Upper lobe of right lung (tissue), 1 donor: ENCODE measurements at regions not wholly inside any gene's neighbourhood (a gene's known extent, or its start where the extent isn't known, plus 50 kb on each side); places are given as distances from the start of the nearest gene placed in this dataset.

Source experiments
- ATAC-seq: fragments of 200-7000 bp; cut with Tn5 transposase; one replicate; pipeline ENCODE4 v1.9.1; 2020; ENCODE audit warnings: mild to moderate bottlenecking, moderate library complexity
- DNase-seq: peaks from one replicate; pipeline ENCODE4 v3.0.0-alpha.2; 2020
- H3K27ac ChIP-seq: fragments of 200-600 bp; one replicate; pipeline ENCODE4 v1.8.0; 2022
- H3K27me3 ChIP-seq: fragments of 200-600 bp; one replicate; pipeline ENCODE4 v1.8.0; 2022; ENCODE audit warnings: mild to moderate bottlenecking
- H3K36me3 ChIP-seq: fragments of 200-600 bp; one replicate; pipeline ENCODE4 v1.8.0; 2022
- H3K4me1 ChIP-seq: fragments of 200-600 bp; one replicate; pipeline ENCODE4 v1.8.0; 2022
- H3K4me3 ChIP-seq: fragments of 200-600 bp; one replicate; pipeline ENCODE4 v1.8.0; 2022; ENCODE audit warnings: mild to moderate bottlenecking
- H3K9me3 ChIP-seq: fragments of 200-600 bp; one replicate; pipeline ENCODE4 v1.8.0; 2022
- CTCF ChIP-seq: fragments of 200-600 bp; IDR thresholded peaks from one replicate; pipeline ENCODE4 v1.8.0; 2022; ENCODE audit warnings: antibody characterized with exemption
- intact Hi-C: fragments of 100-400 bp; cut with DNase I; formaldehyde crosslinking; loops from one replicate; pipeline ENCODE4 v1.11.0; 2022
- donor health status: DM: no; HTN: yes; CAD: no; lungs with severe emphysema.

GRCh38 chr16:86299882-86300610, 210.3 kb upstream of the FOXF1 start:
- Histone ChIP-seq H3K27ac (no peak overlapping the region), H3K4me3 (no peak overlapping the region), H3K36me3 (no peaks in the 10 kb centered on the region), H3K9me3 (no peaks in the 10 kb centered on the region), H3K27me3 (peaks cover 20% of the 10 kb centered on the region), H3K4me1 (peaks cover 14% of the 10 kb centered on the region)
- DNase-seq (no peak), ATAC-seq (no peak)
- TF ChIP-seq CTCF, result no peak
- intact Hi-C loops, result no loop called here

- peaks cover 20% of the 10 kb centered on the region for H3K27me3 ChIP-seq
- ATAC-seq, result peak; percentile 32
- no peak for TF ChIP-seq CTCF
- H3K36me3 ChIP-seq, result no peaks in the 10 kb centered on the region
- peak overlapping the region; percentile 49 for H3K27ac ChIP-seq
- H3K9me3 ChIP-seq, result no peaks in the 10 kb centered on the region
- no peak for DNase-seq
- H3K4me3 ChIP-seq, result peak overlapping the region; percentile 3
- H3K4me1 ChIP-seq, result peaks cover 14% of the 10 kb centered on the region
- intact Hi-C loops, result no loop called here
These were observed 209.4 kb upstream of the FOXF1 start for GRCh38 chr16:86300746-86301481.

- no peak overlapping the region for H3K4me3 ChIP-seq
- DNase-seq (no peak), ATAC-seq (no peak)
- H3K4me1 ChIP-seq, result peaks cover 14% of the 10 kb centered on the region
- no peaks in the 10 kb centered on the region for H3K9me3 ChIP-seq
- H3K27me3 ChIP-seq, result peaks cover 20% of the 10 kb centered on the region
- H3K27ac ChIP-seq, result peak overlapping the region; percentile 88
- intact Hi-C loops, result no loop called here
- TF ChIP-seq CTCF, result no peak
- no peaks in the 10 kb centered on the region for H3K36me3 ChIP-seq
These were observed 207.8 kb upstream of the FOXF1 start for GRCh38 chr16:86302421-86303109.

GRCh38 chr16:86303787-86304678, 206.3 kb upstream of the FOXF1 start:
- Histone ChIP-seq H3K36me3 (no peaks in the 10 kb centered on the region), H3K9me3 (no peaks in the 10 kb centered on the region), H3K4me1 (peaks cover 14% of the 10 kb centered on the region), H3K27me3 (peaks cover 12% of the 10 kb centered on the region), H3K4me3 (peak overlapping the region; percentile 43), H3K27ac (peak overlapping the region; percentile 88)
- ATAC-seq (peak; percentile 50), DNase-seq (no peak)
- intact Hi-C loops, result no loop called here
- no peak for TF ChIP-seq CTCF

- ATAC-seq, result no peak
- no peaks in the 10 kb centered on the region for H3K9me3 ChIP-seq
- H3K27ac ChIP-seq, result peak overlapping the region; percentile 88
- DNase-seq, result no peak
- peaks cover 4% of the 10 kb centered on the region for H3K27me3 ChIP-seq
- TF ChIP-seq CTCF, result no peak
- H3K4me3 ChIP-seq, result no peak overlapping the region
- no peaks in the 10 kb centered on the region for H3K36me3 ChIP-seq
- H3K4me1 ChIP-seq, result peaks cover 14% of the 10 kb centered on the region
- intact Hi-C loops, result no loop called here
These were observed 205.5 kb upstream of the FOXF1 start for GRCh38 chr16:86304868-86305267.
